ENCODE measurements at regions not wholly inside any gene's neighbourhood (a gene's known extent, or its start where the extent isn't known, plus 50 kb on each side); places are given as distances from the start of the nearest gene placed in this dataset.

GRCh38 chr4:164572877-164573279, 181.1 kb upstream of the SMIM31 start:
- no peak overlapping the region for H3K27ac ChIP-seq (ENCODE audit: low read length)
- no peaks in the 10 kb centered on the region for H4K20me1 ChIP-seq (ENCODE audit: insufficient read depth)
- H3K9ac ChIP-seq (ENCODE audit: low read length): no peak overlapping the region
- no peaks in the 10 kb centered on the region for H3K9me2 ChIP-seq (ENCODE audit: insufficient read depth, low read length)
- TF ChIP-seq EP300 (conservative IDR thresholded peaks at IDR 0.05; ENCODE audit: poor library complexity, severe bottlenecking) (no peak), CTCF (IDR thresholded peaks at IDR 0.05; ENCODE audit: poor library complexity, severe bottlenecking) (no peak), TAF1 (IDR thresholded peaks at IDR 0.05; ENCODE audit: low read depth) (no peak), EZH2 (IDR thresholded peaks at IDR 0.05; ENCODE audit: borderline replicate concordance, insufficient read depth, low read length, poor library complexity, severe bottlenecking) (no peak), MXI1 (conservative IDR thresholded peaks at IDR 0.05; ENCODE audit: poor library complexity, severe bottlenecking) (no peak), RAD21 (conservative IDR thresholded peaks at IDR 0.05) (no peak), SMC3 (conservative IDR thresholded peaks at IDR 0.05; ENCODE audit: poor library complexity) (no peak)
- TF ChIP-seq, protein P1, sequence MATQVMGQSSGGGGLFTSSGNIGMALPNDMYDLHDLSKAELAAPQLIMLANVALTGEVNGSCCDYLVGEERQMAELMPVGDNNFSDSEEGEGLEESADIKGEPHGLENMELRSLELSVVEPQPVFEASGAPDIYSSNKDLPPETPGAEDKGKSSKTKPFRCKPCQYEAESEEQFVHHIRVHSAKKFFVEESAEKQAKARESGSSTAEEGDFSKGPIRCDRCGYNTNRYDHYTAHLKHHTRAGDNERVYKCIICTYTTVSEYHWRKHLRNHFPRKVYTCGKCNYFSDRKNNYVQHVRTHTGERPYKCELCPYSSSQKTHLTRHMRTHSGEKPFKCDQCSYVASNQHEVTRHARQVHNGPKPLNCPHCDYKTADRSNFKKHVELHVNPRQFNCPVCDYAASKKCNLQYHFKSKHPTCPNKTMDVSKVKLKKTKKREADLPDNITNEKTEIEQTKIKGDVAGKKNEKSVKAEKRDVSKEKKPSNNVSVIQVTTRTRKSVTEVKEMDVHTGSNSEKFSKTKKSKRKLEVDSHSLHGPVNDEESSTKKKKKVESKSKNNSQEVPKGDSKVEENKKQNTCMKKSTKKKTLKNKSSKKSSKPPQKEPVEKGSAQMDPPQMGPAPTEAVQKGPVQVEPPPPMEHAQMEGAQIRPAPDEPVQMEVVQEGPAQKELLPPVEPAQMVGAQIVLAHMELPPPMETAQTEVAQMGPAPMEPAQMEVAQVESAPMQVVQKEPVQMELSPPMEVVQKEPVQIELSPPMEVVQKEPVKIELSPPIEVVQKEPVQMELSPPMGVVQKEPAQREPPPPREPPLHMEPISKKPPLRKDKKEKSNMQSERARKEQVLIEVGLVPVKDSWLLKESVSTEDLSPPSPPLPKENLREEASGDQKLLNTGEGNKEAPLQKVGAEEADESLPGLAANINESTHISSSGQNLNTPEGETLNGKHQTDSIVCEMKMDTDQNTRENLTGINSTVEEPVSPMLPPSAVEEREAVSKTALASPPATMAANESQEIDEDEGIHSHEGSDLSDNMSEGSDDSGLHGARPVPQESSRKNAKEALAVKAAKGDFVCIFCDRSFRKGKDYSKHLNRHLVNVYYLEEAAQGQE (IDR thresholded peaks at IDR 0.05; ENCODE audit: borderline replicate concordance): no peak
- no peak overlapping the region for H2AFZ ChIP-seq (ENCODE audit: low read depth, low read length)
- H3K79me2 ChIP-seq (replicated peaks; ENCODE audit: insufficient read depth, low read length): no peaks in the 10 kb centered on the region
- H3K4me2 ChIP-seq (ENCODE audit: low read length): no peak overlapping the region
- H3K9me3 ChIP-seq (ENCODE audit: low read length): no peaks in the 10 kb centered on the region
- no peaks in the 10 kb centered on the region for H3K27me3 ChIP-seq (ENCODE audit: insufficient read depth, low read depth, low read length)
- H3K4me3 ChIP-seq (ENCODE audit: low read length): no peak overlapping the region
- no peaks in the 10 kb centered on the region for H3K36me3 ChIP-seq (ENCODE audit: insufficient read depth, low read length)
- H3F3A ChIP-seq (ENCODE audit: insufficient read depth, low read length, poor library complexity, severe bottlenecking): no peaks in the 10 kb centered on the region

- H3K79me2 ChIP-seq (replicated peaks; ENCODE audit: insufficient read depth, low read length): no peaks in the 10 kb centered on the region
- no peaks in the 10 kb centered on the region for H3F3A ChIP-seq (ENCODE audit: insufficient read depth, low read length, poor library complexity, severe bottlenecking)
- H3K9ac ChIP-seq (ENCODE audit: low read length): no peak overlapping the region
- no peaks in the 10 kb centered on the region for H4K20me1 ChIP-seq (ENCODE audit: insufficient read depth)
- no peaks in the 10 kb centered on the region for H3K27me3 ChIP-seq (ENCODE audit: insufficient read depth, low read depth, low read length)
- H3K9me2 ChIP-seq (ENCODE audit: insufficient read depth, low read length): no peaks in the 10 kb centered on the region
- no peaks in the 10 kb centered on the region for H3K36me3 ChIP-seq (ENCODE audit: insufficient read depth, low read length)
- no peak overlapping the region for H3K4me3 ChIP-seq (ENCODE audit: low read length)
- H3K9me3 ChIP-seq (ENCODE audit: low read length): no peaks in the 10 kb centered on the region
- no peak overlapping the region for H2AFZ ChIP-seq (ENCODE audit: low read depth, low read length)
- no peak overlapping the region for H3K27ac ChIP-seq (ENCODE audit: low read length)
- no peak overlapping the region for H3K4me2 ChIP-seq (ENCODE audit: low read length)
- TF ChIP-seq RAD21 (conservative IDR thresholded peaks at IDR 0.05) (no peak), CTCF (IDR thresholded peaks at IDR 0.05; ENCODE audit: poor library complexity, severe bottlenecking) (no peak), TAF1 (IDR thresholded peaks at IDR 0.05; ENCODE audit: low read depth) (no peak), MXI1 (conservative IDR thresholded peaks at IDR 0.05; ENCODE audit: poor library complexity, severe bottlenecking) (no peak), EP300 (conservative IDR thresholded peaks at IDR 0.05; ENCODE audit: poor library complexity, severe bottlenecking) (no peak), SMC3 (conservative IDR thresholded peaks at IDR 0.05; ENCODE audit: poor library complexity) (no peak), POLR2AphosphoS5 (IDR thresholded peaks at IDR 0.05) (no peak), EZH2 (IDR thresholded peaks at IDR 0.05; ENCODE audit: borderline replicate concordance, insufficient read depth, low read length, poor library complexity, severe bottlenecking) (no peak)
- TF ChIP-seq, protein P1 (IDR thresholded peaks at IDR 0.05; ENCODE audit: borderline replicate concordance): no peak
Observed at GRCh38 chr4:164575861-164576260, 178.1 kb upstream of the SMIM31 start.
